HL-60 (cell line): ENCODE measurements at regions not wholly inside any gene's neighbourhood (a gene's known extent, or its start where the extent isn't known, plus 50 kb on each side); places are given as distances from the start of the nearest gene placed in this dataset.

Source experiments
- DNase-seq, 2 experiments: peaks; one replicate each; pipeline ENCODE4 v3.0.0-alpha.2; 2010 to 2020; ENCODE audit warnings: low read depth in 1 of 2, low spot score in 1 of 2
- H3K27ac ChIP-seq: fragments of 250-450 bp; sonication (Bioruptor Pico); replicated peaks from 2 replicates; pipeline ENCODE4 v1.5.1; 2020; ENCODE audit warnings: mild to moderate bottlenecking, moderate library complexity
- H3K27me3 ChIP-seq: fragments of 250-450 bp; sonication (Bioruptor Pico); 2 replicates; pipeline ENCODE4 v1.5.1; 2021; ENCODE audit warnings: mild to moderate bottlenecking, moderate library complexity; ENCODE audit not compliant: insufficient read depth, poor library complexity, severe bottlenecking
- H3K4me3 ChIP-seq: replicated peaks from 2 replicates; pipeline ENCODE4 v1.5.1; 2011; ENCODE audit warnings: mild to moderate bottlenecking, control low read depth, low read length; ENCODE audit not compliant: insufficient read depth
- CTCF ChIP-seq: IDR thresholded peaks from one replicate; pipeline ENCODE4 v1.5.1; 2011; ENCODE audit warnings: low read length, control low read depth, inconsistent platforms; ENCODE audit not compliant: insufficient read depth
- GABPA ChIP-seq: IDR thresholded peaks from 2 replicates; pipeline ENCODE4 v1.6.1; 2012; ENCODE audit warnings: low read depth
- POLR2AphosphoS5 ChIP-seq: IDR thresholded peaks from 2 replicates; pipeline ENCODE4 v1.6.1; 2012; ENCODE audit warnings: low read depth
- SPI1 ChIP-seq: IDR thresholded peaks from 2 replicates; pipeline ENCODE4 v1.6.1; 2012; ENCODE audit warnings: low read depth, mild to moderate bottlenecking, borderline replicate concordance
- TF ChIP-seq, protein P1 (sequence below): IDR thresholded peaks from 2 replicates; pipeline ENCODE4 v1.6.1; 2012; ENCODE audit warnings: low read depth; ENCODE audit not compliant: insufficient replicate concordance

- H3K4me3 ChIP-seq = no peak overlapping the region
These were observed 171.8 kb downstream of the TTLL2 start for GRCh38 chr6:167496707-167497106.

DNA sequence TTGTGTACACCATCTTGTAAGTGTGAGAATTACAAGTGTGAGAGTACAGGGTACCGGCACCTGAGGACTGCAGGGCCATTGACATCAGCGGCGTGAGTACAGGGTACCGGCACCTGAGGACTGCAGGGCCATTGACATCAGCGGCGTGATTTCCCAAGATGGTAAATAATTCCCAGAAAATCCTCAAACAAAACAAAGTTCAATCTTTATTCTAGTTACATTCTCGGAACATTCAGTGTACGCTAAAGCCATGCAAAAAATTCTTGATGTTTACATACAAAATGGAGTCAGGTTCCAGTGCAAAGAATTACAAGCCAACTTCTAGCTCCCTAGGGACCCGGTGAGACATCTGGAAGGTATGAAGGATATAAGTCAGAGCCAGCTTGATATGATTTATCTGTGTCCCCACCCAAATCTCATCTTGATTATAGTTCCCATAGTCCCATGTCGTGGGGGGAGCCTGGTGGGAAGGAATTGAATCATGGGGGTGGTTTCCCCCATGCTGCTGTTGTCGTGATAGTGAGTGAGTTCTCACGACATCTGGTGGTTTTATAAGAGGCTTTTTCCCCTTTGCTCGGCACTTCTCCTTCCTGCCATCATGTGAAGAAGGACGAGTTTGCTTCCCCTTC is 172.7 kb downstream of the TTLL2 start:
- no peak overlapping the region for H3K4me3 ChIP-seq
- no peak overlapping the region for H3K27ac ChIP-seq
- no peak for DNase-seq

More at GRCh38 chr6:167496707-167497106, 171.8 kb downstream of the TTLL2 start:
- no peak for DNase-seq
- Histone ChIP-seq H3K27me3 (no peaks in the 10 kb centered on the region), H3K27ac (no peak overlapping the region)
- TF ChIP-seq CTCF = no peak
- TF ChIP-seq POLR2AphosphoS5 = no peak
- TF ChIP-seq, protein P1, sequence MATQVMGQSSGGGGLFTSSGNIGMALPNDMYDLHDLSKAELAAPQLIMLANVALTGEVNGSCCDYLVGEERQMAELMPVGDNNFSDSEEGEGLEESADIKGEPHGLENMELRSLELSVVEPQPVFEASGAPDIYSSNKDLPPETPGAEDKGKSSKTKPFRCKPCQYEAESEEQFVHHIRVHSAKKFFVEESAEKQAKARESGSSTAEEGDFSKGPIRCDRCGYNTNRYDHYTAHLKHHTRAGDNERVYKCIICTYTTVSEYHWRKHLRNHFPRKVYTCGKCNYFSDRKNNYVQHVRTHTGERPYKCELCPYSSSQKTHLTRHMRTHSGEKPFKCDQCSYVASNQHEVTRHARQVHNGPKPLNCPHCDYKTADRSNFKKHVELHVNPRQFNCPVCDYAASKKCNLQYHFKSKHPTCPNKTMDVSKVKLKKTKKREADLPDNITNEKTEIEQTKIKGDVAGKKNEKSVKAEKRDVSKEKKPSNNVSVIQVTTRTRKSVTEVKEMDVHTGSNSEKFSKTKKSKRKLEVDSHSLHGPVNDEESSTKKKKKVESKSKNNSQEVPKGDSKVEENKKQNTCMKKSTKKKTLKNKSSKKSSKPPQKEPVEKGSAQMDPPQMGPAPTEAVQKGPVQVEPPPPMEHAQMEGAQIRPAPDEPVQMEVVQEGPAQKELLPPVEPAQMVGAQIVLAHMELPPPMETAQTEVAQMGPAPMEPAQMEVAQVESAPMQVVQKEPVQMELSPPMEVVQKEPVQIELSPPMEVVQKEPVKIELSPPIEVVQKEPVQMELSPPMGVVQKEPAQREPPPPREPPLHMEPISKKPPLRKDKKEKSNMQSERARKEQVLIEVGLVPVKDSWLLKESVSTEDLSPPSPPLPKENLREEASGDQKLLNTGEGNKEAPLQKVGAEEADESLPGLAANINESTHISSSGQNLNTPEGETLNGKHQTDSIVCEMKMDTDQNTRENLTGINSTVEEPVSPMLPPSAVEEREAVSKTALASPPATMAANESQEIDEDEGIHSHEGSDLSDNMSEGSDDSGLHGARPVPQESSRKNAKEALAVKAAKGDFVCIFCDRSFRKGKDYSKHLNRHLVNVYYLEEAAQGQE = no peak
- no peak for TF ChIP-seq GABPA
- no peak for TF ChIP-seq SPI1

DNA sequence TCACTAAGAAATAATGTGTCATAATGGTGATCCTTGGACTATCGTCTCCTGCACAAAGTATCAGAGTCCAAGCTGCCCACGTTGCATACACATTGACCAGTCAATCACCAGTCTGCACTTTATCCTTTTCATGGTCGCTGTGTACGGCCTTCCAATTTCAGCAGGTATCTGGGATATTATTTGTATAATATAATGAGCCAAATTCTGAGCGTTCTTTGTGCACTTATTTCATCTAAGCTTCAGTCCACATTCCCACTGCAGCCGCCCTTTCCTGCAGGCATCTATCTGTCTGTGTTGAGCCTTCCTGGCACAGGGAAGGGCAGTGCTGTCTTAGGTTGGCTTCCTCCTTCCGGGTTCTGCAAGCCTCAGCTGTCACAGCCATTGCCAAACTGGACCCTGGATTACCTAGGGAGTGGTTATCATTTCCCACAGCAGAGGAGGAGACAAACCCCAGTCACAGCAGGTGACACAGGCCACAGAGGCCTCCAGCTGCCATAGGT is 174.3 kb downstream of the TTLL2 start:
- no peak for DNase-seq
- H3K27ac ChIP-seq = no peak overlapping the region
- H3K4me3 ChIP-seq = no peak overlapping the region
- TF ChIP-seq POLR2AphosphoS5 (no peak), CTCF (no peak)
- H3K27me3 ChIP-seq = no peaks in the 10 kb centered on the region

More for the DNA sequence above, 172.7 kb downstream of the TTLL2 start:
- no peaks in the 10 kb centered on the region for H3K27me3 ChIP-seq
- TF ChIP-seq, protein P1 = no peak

- H3K27ac ChIP-seq = no peak overlapping the region
- H3K27me3 ChIP-seq = no peaks in the 10 kb centered on the region
- DNase-seq = no peak
- TF ChIP-seq CTCF (no peak), GABPA (no peak), POLR2AphosphoS5 (no peak), SPI1 (no peak)
- TF ChIP-seq, protein P1 = no peak
- no peak overlapping the region for H3K4me3 ChIP-seq
These were observed 176.1 kb downstream of the TTLL2 start for GRCh38 chr6:167500961-167501360.
